ENCODE measurements at regions not wholly inside any gene's neighbourhood (a gene's known extent, or its start where the extent isn't known, plus 50 kb on each side); places are given as distances from the start of the nearest gene placed in this dataset.

DNA sequence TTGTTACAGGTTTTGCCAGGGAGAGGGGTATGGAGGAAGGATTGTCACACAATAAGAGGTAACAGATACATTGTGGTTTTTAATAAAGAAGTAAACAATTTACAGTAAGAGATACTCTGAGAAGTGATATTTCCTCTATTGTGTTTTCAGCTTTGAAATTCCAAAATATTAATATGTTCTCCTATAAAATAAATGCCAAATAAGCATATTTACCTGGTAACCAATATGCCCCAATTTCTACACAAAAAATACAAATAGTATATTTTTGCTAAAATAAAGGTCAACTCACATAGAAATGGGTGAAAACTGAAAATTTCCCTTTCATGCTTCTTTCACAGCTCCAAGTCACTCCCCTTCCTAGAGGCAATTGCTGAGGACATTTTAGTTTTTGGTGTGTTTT, 437.4 kb upstream of the UBE2E2 start:
- H3K4me3 ChIP-seq (ENCODE audit: low read depth, low read length): no peak overlapping the region
- DNase-seq (ENCODE audit: low read depth): no peak
- TF ChIP-seq, protein P1, sequence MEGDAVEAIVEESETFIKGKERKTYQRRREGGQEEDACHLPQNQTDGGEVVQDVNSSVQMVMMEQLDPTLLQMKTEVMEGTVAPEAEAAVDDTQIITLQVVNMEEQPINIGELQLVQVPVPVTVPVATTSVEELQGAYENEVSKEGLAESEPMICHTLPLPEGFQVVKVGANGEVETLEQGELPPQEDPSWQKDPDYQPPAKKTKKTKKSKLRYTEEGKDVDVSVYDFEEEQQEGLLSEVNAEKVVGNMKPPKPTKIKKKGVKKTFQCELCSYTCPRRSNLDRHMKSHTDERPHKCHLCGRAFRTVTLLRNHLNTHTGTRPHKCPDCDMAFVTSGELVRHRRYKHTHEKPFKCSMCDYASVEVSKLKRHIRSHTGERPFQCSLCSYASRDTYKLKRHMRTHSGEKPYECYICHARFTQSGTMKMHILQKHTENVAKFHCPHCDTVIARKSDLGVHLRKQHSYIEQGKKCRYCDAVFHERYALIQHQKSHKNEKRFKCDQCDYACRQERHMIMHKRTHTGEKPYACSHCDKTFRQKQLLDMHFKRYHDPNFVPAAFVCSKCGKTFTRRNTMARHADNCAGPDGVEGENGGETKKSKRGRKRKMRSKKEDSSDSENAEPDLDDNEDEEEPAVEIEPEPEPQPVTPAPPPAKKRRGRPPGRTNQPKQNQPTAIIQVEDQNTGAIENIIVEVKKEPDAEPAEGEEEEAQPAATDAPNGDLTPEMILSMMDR (IDR thresholded peaks at IDR 0.05; ENCODE audit: insufficient read depth, low read depth, low read length, missing control alignments): no peak

- TF ChIP-seq, protein P1 (IDR thresholded peaks at IDR 0.05; ENCODE audit: insufficient read depth, low read depth, low read length, missing control alignments): no peak
- DNase-seq (ENCODE audit: low read depth): no peak
- no peak overlapping the region for H3K4me3 ChIP-seq (ENCODE audit: low read depth, low read length)
These were observed 425.3 kb upstream of the UBE2E2 start for GRCh38 chr3:22777834-22778233.

- DNase-seq (ENCODE audit: low read depth): no peak
- H3K4me3 ChIP-seq (ENCODE audit: low read depth, low read length): no peak overlapping the region
These were observed 423.4 kb upstream of the UBE2E2 start for GRCh38 chr3:22779737-22780136.

GRCh38 chr3:22792533-22792932, 410.6 kb upstream of the UBE2E2 start:
- DNase-seq (ENCODE audit: low read depth): no peak
- TF ChIP-seq, protein P1 (IDR thresholded peaks at IDR 0.05; ENCODE audit: insufficient read depth, low read depth, low read length, missing control alignments): no peak
- H3K4me3 ChIP-seq (ENCODE audit: low read depth, low read length): no peak overlapping the region

More at GRCh38 chr3:22779737-22780136, 423.4 kb upstream of the UBE2E2 start:
- TF ChIP-seq, protein P1 (IDR thresholded peaks at IDR 0.05; ENCODE audit: insufficient read depth, low read depth, low read length, missing control alignments): no peak

DNA sequence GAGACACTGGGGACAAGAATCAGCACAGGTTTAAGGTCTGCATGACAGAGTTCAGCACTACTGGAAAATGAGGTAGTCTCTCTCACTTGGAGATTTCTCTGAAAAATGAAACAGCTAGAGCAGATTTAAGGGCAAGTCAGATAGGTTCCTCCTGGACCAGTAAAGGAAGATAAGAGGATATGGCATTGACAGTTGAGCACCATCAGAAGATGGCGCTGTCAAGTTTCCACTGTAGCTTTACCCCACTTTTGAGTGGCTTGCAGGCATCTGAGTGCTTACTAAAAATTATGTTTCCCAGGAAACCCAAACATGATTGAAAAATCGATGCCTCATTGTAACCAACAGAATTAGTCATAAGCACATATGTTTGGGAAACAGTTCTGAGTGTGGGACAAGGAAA, 407.2 kb upstream of the UBE2E2 start:
- TF ChIP-seq, protein P1 (IDR thresholded peaks at IDR 0.05; ENCODE audit: insufficient read depth, low read depth, low read length, missing control alignments): no peak
- H3K4me3 ChIP-seq (ENCODE audit: low read depth, low read length): no peak overlapping the region
- DNase-seq (ENCODE audit: low read depth): no peak

GRCh38 chr3:22798461-22798860, 404.7 kb upstream of the UBE2E2 start:
- no peak for DNase-seq (ENCODE audit: low read depth)
- no peak overlapping the region for H3K4me3 ChIP-seq (ENCODE audit: low read depth, low read length)
- TF ChIP-seq, protein P1 (IDR thresholded peaks at IDR 0.05; ENCODE audit: insufficient read depth, low read depth, low read length, missing control alignments): no peak

- TF ChIP-seq, protein P1 (IDR thresholded peaks at IDR 0.05; ENCODE audit: insufficient read depth, low read depth, low read length, missing control alignments): no peak
- DNase-seq (ENCODE audit: low read depth): no peak
- no peak overlapping the region for H3K4me3 ChIP-seq (ENCODE audit: low read depth, low read length)
These were observed 383.9 kb upstream of the UBE2E2 start for GRCh38 chr3:22819209-22819608.
